ENCODE measurements at regions not wholly inside any gene's neighbourhood (a gene's known extent, or its start where the extent isn't known, plus 50 kb on each side); places are given as distances from the start of the nearest gene placed in this dataset.
"Not testable (repeated sequence)": the region's sequence is repeated elsewhere in the genome, so short reads cannot be mapped to it uniquely, and the experiment has no call there.

DNA sequence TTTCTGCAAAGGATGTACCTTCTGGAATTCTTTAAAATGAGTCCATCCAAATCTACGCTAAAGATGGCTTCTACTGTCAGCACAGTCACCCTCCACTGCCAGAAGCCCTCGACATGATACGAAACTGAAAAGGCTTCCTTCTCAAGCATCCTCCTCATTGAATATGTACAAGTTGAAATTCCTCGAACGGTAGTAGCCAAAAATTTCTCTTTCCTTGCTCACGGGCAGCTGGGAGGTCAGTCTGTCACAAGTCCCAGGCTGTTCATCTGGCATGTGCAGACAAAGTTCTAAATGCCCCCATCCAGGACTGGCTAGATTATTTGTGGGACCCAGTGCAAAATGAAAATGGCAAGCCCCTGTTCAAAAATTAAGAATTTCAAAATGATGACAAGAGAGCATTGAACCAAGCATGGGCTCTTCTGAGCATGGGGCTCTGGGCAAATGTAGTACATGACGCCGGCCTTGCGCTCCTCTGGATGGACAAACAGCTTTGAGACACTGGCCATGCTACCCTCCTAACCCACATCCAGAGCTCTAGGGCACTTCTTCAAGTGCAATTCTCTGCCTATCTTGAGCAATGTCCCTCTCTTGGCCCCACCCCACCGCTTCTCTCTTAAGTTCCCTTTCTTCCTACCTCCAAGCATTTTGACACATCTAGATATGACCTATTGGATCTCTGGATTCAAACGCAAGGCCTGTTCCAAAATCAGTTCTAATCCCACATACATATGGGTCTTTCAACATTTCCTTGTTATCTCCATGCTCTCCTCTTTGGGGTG lies 78.9 kb upstream of the FLT1 start:
- no peak for DNase-seq

DNA sequence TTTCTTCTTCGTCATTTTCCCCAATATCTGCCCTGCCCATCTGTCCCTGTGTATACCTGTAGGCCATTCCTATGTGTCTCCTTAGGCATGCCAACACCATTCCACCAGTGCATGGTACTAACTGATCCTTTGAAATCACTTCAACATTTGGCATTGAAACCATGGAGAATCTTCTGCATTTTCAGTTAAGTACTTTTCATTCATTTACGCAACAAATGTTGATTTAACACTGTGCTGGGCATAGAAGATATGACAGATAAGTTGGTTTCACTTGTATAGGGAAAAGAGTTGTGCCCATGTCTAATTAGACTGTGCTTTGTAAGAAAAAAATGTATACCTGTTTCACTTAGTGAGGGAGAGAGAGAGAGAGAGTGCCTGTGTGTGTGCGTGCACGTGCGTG lies 77.9 kb upstream of the FLT1 start:
- DNase-seq: no peak

DNA sequence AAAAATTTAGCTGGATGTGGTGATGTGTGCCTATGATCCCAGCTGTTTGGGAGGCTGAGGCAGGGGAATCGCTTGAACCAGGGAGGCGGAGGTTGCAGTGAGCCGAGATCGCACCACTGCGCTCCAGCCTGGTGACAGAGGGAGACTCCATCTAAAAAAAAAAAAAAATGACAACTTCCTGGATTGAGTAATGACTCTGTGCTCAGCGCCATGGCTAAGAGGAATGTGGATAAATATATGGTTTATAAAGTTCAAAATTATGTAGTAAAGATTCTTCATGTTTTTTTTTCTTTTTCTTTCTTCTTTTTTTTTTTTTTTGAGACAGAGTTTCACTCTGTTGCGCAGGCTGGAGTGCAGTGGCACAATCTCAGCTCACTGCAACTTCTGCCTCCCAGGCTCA lies 75.4 kb upstream of the FLT1 start:
- not testable (repeated sequence) for DNase-seq

- no peak for DNase-seq
Measured at GRCh38 chr13:28569886-28570285, 75.0 kb upstream of the FLT1 start.

- peak; percentile 2 for DNase-seq
Measured at GRCh38 chr13:28568286-28568685, 73.4 kb upstream of the FLT1 start.

- no peak for DNase-seq
Measured at GRCh38 chr13:28566891-28567290, 72.0 kb upstream of the FLT1 start.

GRCh38 chr13:28566283-28566682 lies 71.4 kb upstream of the FLT1 start:
- DNase-seq: no peak

- no peak for DNase-seq
Measured at GRCh38 chr13:28564030-28564429, 69.1 kb upstream of the FLT1 start.

DNA sequence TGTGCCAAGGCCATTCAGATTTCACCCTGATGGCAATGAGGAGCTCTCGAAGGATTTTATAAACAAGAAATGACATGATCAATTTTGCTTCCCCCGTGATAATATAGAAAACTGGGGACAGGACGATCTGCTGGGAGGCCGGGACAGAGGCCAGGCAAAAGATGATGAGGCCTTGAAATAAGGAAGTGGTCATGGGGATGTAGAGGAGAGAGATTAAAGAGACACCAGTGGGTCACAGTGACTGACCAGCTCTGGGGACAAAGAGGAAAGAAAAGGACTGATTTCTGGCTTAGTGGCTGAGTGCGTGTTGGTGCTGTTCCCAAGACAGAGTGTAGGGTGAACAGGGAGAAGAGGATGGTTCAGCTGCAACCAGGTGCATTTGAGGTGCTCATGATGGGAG lies 68.7 kb upstream of the FLT1 start:
- no peak for DNase-seq

DNA sequence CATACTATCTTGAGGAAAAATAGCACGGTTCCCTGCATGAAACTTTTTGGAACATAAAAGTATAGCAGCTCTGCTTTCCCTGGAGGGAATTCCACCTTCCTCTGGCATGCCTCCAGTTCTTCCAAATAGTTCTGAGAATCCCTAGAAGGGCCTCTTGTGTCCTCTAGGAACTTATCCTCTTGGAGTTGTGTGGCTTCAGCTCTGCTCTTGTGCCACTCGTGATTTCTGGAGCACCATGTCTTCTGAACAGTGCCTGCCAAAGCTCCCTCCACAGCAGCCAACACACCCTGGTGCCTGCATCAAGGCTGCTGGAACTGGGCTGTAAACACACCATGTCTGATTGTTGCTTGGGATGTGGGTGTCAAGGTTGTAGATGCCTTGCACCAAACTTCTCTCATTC lies 65.7 kb upstream of the FLT1 start:
- DNase-seq: no peak

- DNase-seq: no peak
Measured at GRCh38 chr13:28559636-28560259, 64.8 kb upstream of the FLT1 start.

DNA sequence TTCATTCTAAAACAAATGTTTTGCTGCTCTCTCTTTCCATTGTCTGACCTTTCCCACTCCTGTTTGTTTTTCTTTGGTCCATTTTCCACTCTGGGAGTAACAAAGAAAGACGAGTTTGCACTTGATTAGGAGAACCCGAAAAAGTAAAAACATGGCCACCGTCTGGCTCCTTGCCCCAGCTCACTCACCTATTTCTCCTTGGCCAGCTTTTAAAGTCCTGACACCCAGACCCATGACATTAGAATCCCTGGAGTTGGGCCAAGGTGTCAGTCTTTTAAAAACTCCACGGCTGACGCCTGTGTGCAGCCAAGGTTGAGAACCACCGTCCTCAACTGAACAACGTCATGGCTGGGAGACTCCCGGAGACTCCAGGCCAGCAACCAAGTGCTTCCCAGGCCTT lies 63.6 kb upstream of the FLT1 start:
- DNase-seq: no peak

DNA sequence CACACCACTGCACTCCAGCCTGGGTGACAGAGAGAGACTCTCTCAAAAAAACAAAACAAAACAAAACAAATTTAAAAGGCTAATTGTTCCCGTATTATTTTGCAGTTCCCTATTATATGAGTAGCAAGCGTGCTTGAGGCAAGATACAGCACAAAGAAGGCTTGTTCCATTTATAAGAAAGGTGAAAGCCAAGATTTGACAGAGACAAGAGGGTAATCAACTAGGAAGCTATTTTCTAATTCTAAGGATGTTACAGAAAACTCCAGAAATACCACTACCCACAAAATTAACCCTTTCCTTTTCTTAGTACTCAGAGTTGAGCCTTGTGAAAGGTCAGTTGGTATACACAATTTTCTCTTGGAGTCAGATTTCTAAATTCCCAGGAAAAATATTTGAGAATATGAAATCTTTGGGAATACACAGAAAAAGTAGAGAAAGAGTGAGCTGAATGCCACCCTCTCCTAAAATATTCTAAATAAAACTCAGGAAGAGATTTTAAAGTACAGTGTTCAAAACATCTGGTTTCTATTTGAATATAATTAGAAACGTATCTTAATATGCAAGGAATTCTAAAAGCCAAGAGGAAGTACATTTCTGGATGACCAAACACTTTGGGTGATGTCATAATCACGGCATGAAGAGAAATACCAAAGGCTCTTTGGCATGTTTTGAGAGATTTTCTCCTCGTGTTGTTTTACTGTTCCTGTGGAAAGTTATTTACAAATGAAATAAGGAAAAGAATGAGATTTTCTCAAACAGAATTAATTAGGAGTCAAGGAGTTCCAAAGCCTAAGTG lies 63.0 kb upstream of the FLT1 start:
- DNase-seq: no peak

DNA sequence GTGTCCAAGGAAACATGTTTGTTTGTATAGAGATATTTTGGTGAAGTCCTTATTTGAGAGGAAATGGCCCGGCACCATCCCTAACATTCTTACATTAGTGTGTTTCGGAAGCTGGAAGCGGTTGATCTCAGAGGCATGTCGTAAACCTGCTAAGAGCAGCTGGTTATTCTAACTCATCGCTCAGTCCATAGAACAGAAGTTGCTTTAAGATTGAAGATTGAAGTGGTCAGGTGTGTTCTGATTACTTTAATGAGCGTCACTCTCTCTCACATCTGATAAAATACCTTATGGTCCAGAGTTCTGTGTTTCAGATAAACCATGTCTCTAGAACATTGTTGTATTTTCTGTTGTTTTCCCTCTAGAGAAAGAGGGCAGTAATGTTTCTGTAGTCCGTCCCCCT lies 60.2 kb upstream of the FLT1 start:
- no peak for DNase-seq

GRCh38 chr13:28553971-28554370 lies 59.0 kb upstream of the FLT1 start:
- no peak for DNase-seq

DNA sequence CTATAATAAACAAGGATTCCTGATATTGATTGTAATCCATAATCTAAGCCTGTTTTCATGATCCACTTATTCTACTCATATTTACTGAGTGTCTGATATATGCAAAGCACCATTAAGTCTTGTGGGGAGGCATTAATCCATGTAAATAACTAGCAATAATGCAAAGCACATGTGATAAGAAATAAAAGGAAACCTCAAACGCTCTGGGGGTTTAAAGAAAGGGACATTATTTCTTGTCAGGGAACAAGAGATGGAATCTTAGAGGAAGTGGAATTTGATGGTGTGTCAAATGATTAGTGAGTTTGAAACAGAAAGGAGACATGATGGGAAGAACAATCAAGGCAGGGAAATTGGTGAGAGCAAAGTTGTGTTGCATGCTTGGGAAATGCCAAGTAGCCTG lies 57.4 kb upstream of the FLT1 start:
- no peak for DNase-seq

GRCh38 chr13:28551498-28551895 lies 56.6 kb upstream of the FLT1 start:
- no peak for DNase-seq

- no peak for DNase-seq
Measured at GRCh38 chr13:28550721-28551497, 56.0 kb upstream of the FLT1 start.

DNA sequence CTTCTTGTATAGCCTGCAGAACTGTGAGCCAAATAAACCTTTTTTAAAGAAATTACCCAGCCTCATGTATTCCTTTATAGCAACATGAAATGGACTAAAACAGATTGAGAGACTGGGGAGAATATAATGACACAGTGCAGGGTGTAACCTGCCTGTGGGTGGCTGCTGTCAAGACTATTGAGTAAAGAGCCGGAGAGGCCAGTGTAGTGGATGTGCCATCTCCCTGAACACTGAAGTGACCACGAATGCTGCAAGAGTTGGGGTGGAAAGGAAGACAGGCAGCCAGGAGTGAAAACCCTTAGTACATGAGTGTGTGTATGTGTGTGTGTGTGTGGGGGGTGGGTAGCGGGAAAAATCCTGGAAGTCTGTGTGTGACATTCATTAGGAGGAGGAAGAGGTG lies 55.2 kb upstream of the FLT1 start:
- DNase-seq: no peak

DNA sequence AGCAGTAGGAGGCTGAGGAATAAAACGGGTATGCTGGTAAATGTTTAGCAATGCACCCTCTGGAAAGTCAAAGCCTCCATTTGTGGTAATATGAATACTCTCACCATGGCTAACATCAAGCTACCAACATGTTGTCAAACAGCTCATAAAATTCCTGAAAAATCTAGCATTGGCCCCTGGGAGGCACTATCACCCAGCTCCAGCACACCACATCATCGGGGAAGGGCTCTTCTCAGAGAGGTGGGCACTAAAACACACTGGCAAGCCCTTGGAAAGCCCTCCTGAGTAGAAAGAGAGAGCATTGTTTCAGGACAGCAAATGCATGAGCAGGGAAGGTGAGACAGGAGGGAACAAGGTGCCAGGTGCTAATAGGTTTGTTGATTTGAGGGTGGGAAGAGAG lies 53.9 kb upstream of the FLT1 start:
- DNase-seq: no peak

- no peak for DNase-seq
Measured at GRCh38 chr13:28548468-28548867, 53.5 kb upstream of the FLT1 start.

- no peak for DNase-seq
Measured at GRCh38 chr13:28545583-28546333, 50.8 kb upstream of the FLT1 start.
